OCI-LY3 (cell line): ENCODE measurements at regions not wholly inside any gene's neighbourhood (a gene's known extent, or its start where the extent isn't known, plus 50 kb on each side); places are given as distances from the start of the nearest gene placed in this dataset.

Source experiments
- H2AFZ ChIP-seq: fragments of 200-600, 300-600 bp; shearing (Covaris generic); 2 replicates; pipeline ENCODE4 v1.6.0; 2014; ENCODE audit warnings: antibody characterized with exemption, low read depth, low read length
- H3K27ac ChIP-seq: fragments of 200-600, 300-600 bp; sonication (generic); 2 replicates; pipeline ENCODE4 v1.5.1; 2014; ENCODE audit warnings: mild to moderate bottlenecking, low read length, moderate library complexity, mixed read lengths
- H3K27me3 ChIP-seq: fragments of 200-600, 300-600 bp; sonication (generic); 2 replicates; pipeline ENCODE4 v1.6.1; 2014; ENCODE audit warnings: low read depth, low read length, mixed read lengths
- H3K36me3 ChIP-seq: fragments of 200-600, 300-600 bp; sonication (generic); replicated peaks from 2 replicates; pipeline ENCODE3; 2014; ENCODE audit warnings: low read depth, low read length, mixed read lengths
- H3K4me1 ChIP-seq: fragments of 300-600, 200-600 bp; sonication (generic); 2 replicates; pipeline ENCODE4 v1.6.1; 2014; ENCODE audit warnings: low read length, mixed read lengths
- H3K4me2 ChIP-seq: fragments of 200-600, 300-600 bp; sonication (generic); 2 replicates; pipeline ENCODE4 v1.6.1; 2014; ENCODE audit warnings: low read length, mixed read lengths
- H3K4me3 ChIP-seq: fragments of 300-600, 200-600 bp; sonication (generic); 2 replicates; pipeline ENCODE4 v1.5.1; 2014; ENCODE audit warnings: antibody characterized with exemption, mild to moderate bottlenecking, low read length, moderate library complexity
- H3K79me2 ChIP-seq: fragments of 300-600, 200-600 bp; shearing (Covaris generic); 2 replicates; pipeline ENCODE4 v1.6.1; 2014; ENCODE audit warnings: mild to moderate bottlenecking, low read length, mixed read lengths
- H3K9ac ChIP-seq: fragments of 300-600, 200-600 bp; shearing (Covaris generic); 2 replicates; pipeline ENCODE4 v1.6.0; 2014; ENCODE audit warnings: mild to moderate bottlenecking, low read length, moderate library complexity
- H3K9me3 ChIP-seq: fragments of 200-600, 300-600 bp; shearing (Covaris generic); 2 replicates; pipeline ENCODE4 v1.6.1; 2014; ENCODE audit warnings: low read length, mixed read lengths; ENCODE audit not compliant: insufficient read depth
- H4K20me1 ChIP-seq: fragments of 200-600, 300-600 bp; sonication (generic); 2 replicates; pipeline ENCODE4 v1.6.1; 2016; ENCODE audit warnings: low read length, mixed read lengths; ENCODE audit not compliant: insufficient read depth
- EZH2phosphoT487 ChIP-seq: fragments of 200-600 bp; shearing (Covaris generic); IDR thresholded peaks from 2 replicates; pipeline ENCODE4 v1.6.1; 2018; ENCODE audit warnings: antibody characterized with exemption, mixed run types, low read depth
- TF ChIP-seq, protein P1 (sequence below): fragments of 200-600, 300-600 bp; sonication (generic); IDR thresholded peaks from 2 replicates; pipeline ENCODE4 v1.5.1; 2014; ENCODE audit warnings: antibody characterized with exemption, low read length, low read depth

- Histone ChIP-seq H4K20me1 (no peaks in the 10 kb centered on the region), H3K27me3 (peaks cover 4% of the 10 kb centered on the region; the same call in 1 of the 2 replicates), H2AFZ (no peak overlapping the region), H3K27ac (no peak overlapping the region), H3K9me3 (no peaks in the 10 kb centered on the region), H3K9ac (no peak overlapping the region), H3K36me3 (no peaks in the 10 kb centered on the region), H3K4me2 (no peak overlapping the region), H3K79me2 (no peaks in the 10 kb centered on the region), H3K4me3 (no peak overlapping the region), H3K4me1 (peaks cover 5% of the 10 kb centered on the region; the same call in 1 of the 2 replicates)
- no peak for TF ChIP-seq EZH2phosphoT487
- TF ChIP-seq, protein P1, sequence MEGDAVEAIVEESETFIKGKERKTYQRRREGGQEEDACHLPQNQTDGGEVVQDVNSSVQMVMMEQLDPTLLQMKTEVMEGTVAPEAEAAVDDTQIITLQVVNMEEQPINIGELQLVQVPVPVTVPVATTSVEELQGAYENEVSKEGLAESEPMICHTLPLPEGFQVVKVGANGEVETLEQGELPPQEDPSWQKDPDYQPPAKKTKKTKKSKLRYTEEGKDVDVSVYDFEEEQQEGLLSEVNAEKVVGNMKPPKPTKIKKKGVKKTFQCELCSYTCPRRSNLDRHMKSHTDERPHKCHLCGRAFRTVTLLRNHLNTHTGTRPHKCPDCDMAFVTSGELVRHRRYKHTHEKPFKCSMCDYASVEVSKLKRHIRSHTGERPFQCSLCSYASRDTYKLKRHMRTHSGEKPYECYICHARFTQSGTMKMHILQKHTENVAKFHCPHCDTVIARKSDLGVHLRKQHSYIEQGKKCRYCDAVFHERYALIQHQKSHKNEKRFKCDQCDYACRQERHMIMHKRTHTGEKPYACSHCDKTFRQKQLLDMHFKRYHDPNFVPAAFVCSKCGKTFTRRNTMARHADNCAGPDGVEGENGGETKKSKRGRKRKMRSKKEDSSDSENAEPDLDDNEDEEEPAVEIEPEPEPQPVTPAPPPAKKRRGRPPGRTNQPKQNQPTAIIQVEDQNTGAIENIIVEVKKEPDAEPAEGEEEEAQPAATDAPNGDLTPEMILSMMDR, result no peak
Measured at GRCh38 chr4:108385076-108385475, 216.3 kb upstream of the LEF1 start.

GRCh38 chr4:108384544-108384943, 215.8 kb upstream of the LEF1 start:
- Histone ChIP-seq H3K9ac (no peak overlapping the region), H3K79me2 (no peaks in the 10 kb centered on the region), H2AFZ (no peak overlapping the region), H3K4me3 (no peak overlapping the region), H3K27ac (no peak overlapping the region), H3K9me3 (no peaks in the 10 kb centered on the region), H4K20me1 (no peaks in the 10 kb centered on the region), H3K4me2 (no peak overlapping the region), H3K4me1 (peaks cover 5% of the 10 kb centered on the region; the same call in 1 of the 2 replicates), H3K27me3 (peaks cover 4% of the 10 kb centered on the region; the same call in 1 of the 2 replicates), H3K36me3 (no peaks in the 10 kb centered on the region)
- TF ChIP-seq, protein P1, result no peak
- no peak for TF ChIP-seq EZH2phosphoT487

- H3K79me2 ChIP-seq, result no peaks in the 10 kb centered on the region
- peaks cover 5% of the 10 kb centered on the region; the same call in 1 of the 2 replicates for H3K4me1 ChIP-seq
- no peak overlapping the region for H3K27ac ChIP-seq
- H3K4me2 ChIP-seq, result no peak overlapping the region
- H2AFZ ChIP-seq, result no peak overlapping the region
- no peak for TF ChIP-seq EZH2phosphoT487
- TF ChIP-seq, protein P1, result no peak
- H4K20me1 ChIP-seq, result no peaks in the 10 kb centered on the region
- peaks cover 7% of the 10 kb centered on the region; the same call in 1 of the 2 replicates for H3K27me3 ChIP-seq
- no peak overlapping the region for H3K4me3 ChIP-seq
- H3K9ac ChIP-seq, result no peak overlapping the region
- no peaks in the 10 kb centered on the region for H3K36me3 ChIP-seq
- no peaks in the 10 kb centered on the region for H3K9me3 ChIP-seq
Measured at GRCh38 chr4:108383157-108383556, 214.4 kb upstream of the LEF1 start.

- TF ChIP-seq EZH2phosphoT487, result no peak
- TF ChIP-seq, protein P1, result no peak
- Histone ChIP-seq H3K4me1 (peaks cover 5% of the 10 kb centered on the region; the same call in 1 of the 2 replicates), H3K4me3 (no peak overlapping the region), H3K27me3 (peaks cover 10% of the 10 kb centered on the region; the same call in 1 of the 2 replicates), H3K36me3 (no peaks in the 10 kb centered on the region), H3K9me3 (no peaks in the 10 kb centered on the region), H3K9ac (no peak overlapping the region), H2AFZ (no peak overlapping the region), H3K79me2 (no peaks in the 10 kb centered on the region), H4K20me1 (no peaks in the 10 kb centered on the region), H3K4me2 (no peak overlapping the region), H3K27ac (no peak overlapping the region)
Measured at GRCh38 chr4:108382751-108383150, 214.0 kb upstream of the LEF1 start.
